GM23338 (cell line): ENCODE measurements at regions not wholly inside any gene's neighbourhood (a gene's known extent, or its start where the extent isn't known, plus 50 kb on each side); places are given as distances from the start of the nearest gene placed in this dataset.

Experiments
- ATAC-seq: fragments of 200-7000 bp; cut with Tn5 transposase; 3 replicates; pipeline ENCODE4 v1.9.1; 2020
- DNase-seq: peaks from one replicate; pipeline ENCODE4 v3.0.0-alpha.2; 2015; ENCODE audit warnings: low spot score
- H2AFZ ChIP-seq: fragments of 200-600 bp; sonication (generic); 2 replicates; pipeline ENCODE4 v1.8.0; 2016; ENCODE audit warnings: antibody characterized with exemption, mild to moderate bottlenecking, moderate library complexity
- H3F3A ChIP-seq: fragments of 200-600 bp; sonication (generic); replicated peaks from 2 replicates; pipeline ENCODE4 v1.8.0; 2017; ENCODE audit warnings: antibody characterized with exemption, mixed run types, low read depth
- H3K27ac ChIP-seq: fragments of 200-600 bp; sonication (generic); 2 replicates; pipeline ENCODE4 v1.6.1; 2016; ENCODE audit warnings: low read depth
- H3K27me3 ChIP-seq: fragments of 200-600 bp; sonication (generic); 2 replicates; pipeline ENCODE4 v1.8.0; 2016; ENCODE audit warnings: mild to moderate bottlenecking, mixed run types, moderate library complexity; ENCODE audit not compliant: insufficient read depth
- H3K36me3 ChIP-seq: fragments of 200-600 bp; sonication (generic); 2 replicates; pipeline ENCODE4 v1.8.0; 2016; ENCODE audit warnings: mild to moderate bottlenecking; ENCODE audit not compliant: insufficient read depth
- H3K4me1 ChIP-seq: fragments of 200-600 bp; sonication (generic); 2 replicates; pipeline ENCODE4 v1.8.0; 2016; ENCODE audit warnings: mild to moderate bottlenecking, moderate library complexity; ENCODE audit not compliant: insufficient read depth
- H3K4me2 ChIP-seq: fragments of 200-600 bp; sonication (generic); 2 replicates; pipeline ENCODE4 v1.7.1; 2017; ENCODE audit warnings: mixed run types
- H3K4me3 ChIP-seq: fragments of 200-600 bp; sonication (generic); 2 replicates; pipeline ENCODE4 v1.6.1; 2016; ENCODE audit warnings: mixed run types
- H3K79me2 ChIP-seq: fragments of 200-600 bp; sonication (generic); replicated peaks from 2 replicates; pipeline ENCODE4 v1.8.0; 2017; ENCODE audit warnings: mild to moderate bottlenecking; ENCODE audit not compliant: insufficient read depth
- H3K9me2 ChIP-seq: fragments of 200-600 bp; sonication (generic); 2 replicates; pipeline ENCODE4 v1.8.0; 2017; ENCODE audit not compliant: insufficient read depth
- H4K20me1 ChIP-seq: fragments of 200-600 bp; sonication (generic); replicated peaks from 2 replicates; pipeline ENCODE4 v1.8.0; 2017; ENCODE audit warnings: mild to moderate bottlenecking; ENCODE audit not compliant: insufficient read depth
- H3K27ac Mint-ChIP-seq: 2 replicates; pipeline ENCODE4 v1.8.0; 2020; ENCODE audit warnings: inconsistent platforms, mild to moderate bottlenecking, moderate library complexity, mixed read lengths
- H3K27me3 Mint-ChIP-seq: 3 replicates; pipeline ENCODE4 v1.8.0; 2022; ENCODE audit warnings: low read depth, mild to moderate bottlenecking, moderate library complexity, mixed read lengths, inconsistent platforms; ENCODE audit not compliant: insufficient read depth, poor library complexity
- H3K36me3 Mint-ChIP-seq: 3 replicates; pipeline ENCODE4 v1.8.0; 2021; ENCODE audit warnings: low read depth, mild to moderate bottlenecking, inconsistent platforms, moderate library complexity, mixed read lengths
- H3K4me1 Mint-ChIP-seq: 3 replicates; pipeline ENCODE4 v1.8.0; 2020; ENCODE audit warnings: mild to moderate bottlenecking, inconsistent platforms, mixed read lengths
- H3K4me3 Mint-ChIP-seq: 3 replicates; pipeline ENCODE4 v1.8.0; 2021; ENCODE audit warnings: moderate library complexity, mild to moderate bottlenecking, inconsistent platforms, mixed read lengths
- H3K9me3 Mint-ChIP-seq: 3 replicates; pipeline ENCODE4 v1.8.0; 2020; ENCODE audit warnings: moderate library complexity, mild to moderate bottlenecking, inconsistent platforms, mixed read lengths
- EZH2 ChIP-seq: fragments of 200-600 bp; sonication (generic); IDR thresholded peaks from one replicate; pipeline ENCODE4 v1.8.0; 2017; ENCODE audit warnings: antibody characterized with exemption, mild to moderate bottlenecking, low read depth; ENCODE audit not compliant: unreplicated experiment
- EZH2phosphoT487 ChIP-seq: fragments of 200-600 bp; sonication (generic); IDR thresholded peaks from one replicate; pipeline ENCODE4 v1.8.1; 2018; ENCODE audit warnings: antibody characterized with exemption; ENCODE audit not compliant: unreplicated experiment
- JUNB ChIP-seq: IDR thresholded peaks from one replicate; pipeline ENCODE4 v1.6.1; 2016; ENCODE audit warnings: antibody characterized with exemption; ENCODE audit not compliant: unreplicated experiment
- POLR2AphosphoS5 ChIP-seq: IDR thresholded peaks from 2 replicates; pipeline ENCODE4 v1.6.1; 2016; ENCODE audit warnings: antibody characterized with exemption, low read depth
- ZNF114 ChIP-seq: fragments of 250-450 bp; sonication (Bioruptor Pico); IDR thresholded peaks from 2 replicates; pipeline ENCODE4 v1.5.0; 2020; ENCODE audit warnings: mild to moderate bottlenecking, moderate library complexity
- ZNF331 ChIP-seq: fragments of 250-450 bp; sonication (Bioruptor Pico); IDR thresholded peaks from 2 replicates; pipeline ENCODE4 v1.5.0; 2020; ENCODE audit warnings: low read depth, mild to moderate bottlenecking, moderate library complexity
- TF ChIP-seq, protein P1 (sequence below): fragments of 250-450 bp; sonication (Bioruptor Pico); IDR thresholded peaks from 2 replicates; pipeline ENCODE4 v1.5.0; 2020; ENCODE audit warnings: mild to moderate bottlenecking, moderate library complexity
- TF ChIP-seq, protein P2 (sequence below): IDR thresholded peaks from 2 replicates; pipeline ENCODE4 v1.6.1; 2016; ENCODE audit warnings: antibody characterized with exemption
- TF ChIP-seq, protein P3 (sequence below), 2 experiments: fragments of 200-600 bp in 1 of 2; sonication (generic) in 1 of 2; conservative IDR thresholded peaks; 2 replicates each; pipeline versions ENCODE4 v1.5.1 to v1.6.1; 2016 to 2017; ENCODE audit warnings: antibody characterized with exemption in 2 of 2, low read depth in 2 of 2, mild to moderate bottlenecking in 2 of 2, moderate library complexity in 1 of 2
- TF ChIP-seq, protein P4 (sequence below): IDR thresholded peaks from one replicate; pipeline ENCODE4 v1.6.1; 2018; ENCODE audit warnings: antibody characterized with exemption; ENCODE audit not compliant: unreplicated experiment

DNA sequence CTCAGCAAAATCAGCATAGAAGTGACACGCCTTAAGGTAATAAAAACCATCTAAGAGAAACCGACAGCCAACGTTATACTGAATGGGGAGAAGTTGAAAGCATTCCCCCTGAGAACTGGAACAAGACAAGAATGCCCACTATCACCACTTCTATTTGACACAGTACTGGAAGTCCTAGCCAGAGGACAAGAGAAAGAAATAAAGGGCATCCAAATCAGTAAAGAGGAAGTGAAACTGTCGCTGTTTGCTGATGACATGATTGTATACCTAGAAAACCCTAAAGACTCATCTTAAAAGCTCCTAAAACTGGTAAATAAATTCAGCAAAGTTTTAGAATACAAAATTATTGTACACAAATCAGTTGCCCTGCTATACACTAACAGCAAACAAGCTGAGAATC, 393.3 kb downstream of the KIF4B start (continued):
- TF ChIP-seq, protein P1, sequence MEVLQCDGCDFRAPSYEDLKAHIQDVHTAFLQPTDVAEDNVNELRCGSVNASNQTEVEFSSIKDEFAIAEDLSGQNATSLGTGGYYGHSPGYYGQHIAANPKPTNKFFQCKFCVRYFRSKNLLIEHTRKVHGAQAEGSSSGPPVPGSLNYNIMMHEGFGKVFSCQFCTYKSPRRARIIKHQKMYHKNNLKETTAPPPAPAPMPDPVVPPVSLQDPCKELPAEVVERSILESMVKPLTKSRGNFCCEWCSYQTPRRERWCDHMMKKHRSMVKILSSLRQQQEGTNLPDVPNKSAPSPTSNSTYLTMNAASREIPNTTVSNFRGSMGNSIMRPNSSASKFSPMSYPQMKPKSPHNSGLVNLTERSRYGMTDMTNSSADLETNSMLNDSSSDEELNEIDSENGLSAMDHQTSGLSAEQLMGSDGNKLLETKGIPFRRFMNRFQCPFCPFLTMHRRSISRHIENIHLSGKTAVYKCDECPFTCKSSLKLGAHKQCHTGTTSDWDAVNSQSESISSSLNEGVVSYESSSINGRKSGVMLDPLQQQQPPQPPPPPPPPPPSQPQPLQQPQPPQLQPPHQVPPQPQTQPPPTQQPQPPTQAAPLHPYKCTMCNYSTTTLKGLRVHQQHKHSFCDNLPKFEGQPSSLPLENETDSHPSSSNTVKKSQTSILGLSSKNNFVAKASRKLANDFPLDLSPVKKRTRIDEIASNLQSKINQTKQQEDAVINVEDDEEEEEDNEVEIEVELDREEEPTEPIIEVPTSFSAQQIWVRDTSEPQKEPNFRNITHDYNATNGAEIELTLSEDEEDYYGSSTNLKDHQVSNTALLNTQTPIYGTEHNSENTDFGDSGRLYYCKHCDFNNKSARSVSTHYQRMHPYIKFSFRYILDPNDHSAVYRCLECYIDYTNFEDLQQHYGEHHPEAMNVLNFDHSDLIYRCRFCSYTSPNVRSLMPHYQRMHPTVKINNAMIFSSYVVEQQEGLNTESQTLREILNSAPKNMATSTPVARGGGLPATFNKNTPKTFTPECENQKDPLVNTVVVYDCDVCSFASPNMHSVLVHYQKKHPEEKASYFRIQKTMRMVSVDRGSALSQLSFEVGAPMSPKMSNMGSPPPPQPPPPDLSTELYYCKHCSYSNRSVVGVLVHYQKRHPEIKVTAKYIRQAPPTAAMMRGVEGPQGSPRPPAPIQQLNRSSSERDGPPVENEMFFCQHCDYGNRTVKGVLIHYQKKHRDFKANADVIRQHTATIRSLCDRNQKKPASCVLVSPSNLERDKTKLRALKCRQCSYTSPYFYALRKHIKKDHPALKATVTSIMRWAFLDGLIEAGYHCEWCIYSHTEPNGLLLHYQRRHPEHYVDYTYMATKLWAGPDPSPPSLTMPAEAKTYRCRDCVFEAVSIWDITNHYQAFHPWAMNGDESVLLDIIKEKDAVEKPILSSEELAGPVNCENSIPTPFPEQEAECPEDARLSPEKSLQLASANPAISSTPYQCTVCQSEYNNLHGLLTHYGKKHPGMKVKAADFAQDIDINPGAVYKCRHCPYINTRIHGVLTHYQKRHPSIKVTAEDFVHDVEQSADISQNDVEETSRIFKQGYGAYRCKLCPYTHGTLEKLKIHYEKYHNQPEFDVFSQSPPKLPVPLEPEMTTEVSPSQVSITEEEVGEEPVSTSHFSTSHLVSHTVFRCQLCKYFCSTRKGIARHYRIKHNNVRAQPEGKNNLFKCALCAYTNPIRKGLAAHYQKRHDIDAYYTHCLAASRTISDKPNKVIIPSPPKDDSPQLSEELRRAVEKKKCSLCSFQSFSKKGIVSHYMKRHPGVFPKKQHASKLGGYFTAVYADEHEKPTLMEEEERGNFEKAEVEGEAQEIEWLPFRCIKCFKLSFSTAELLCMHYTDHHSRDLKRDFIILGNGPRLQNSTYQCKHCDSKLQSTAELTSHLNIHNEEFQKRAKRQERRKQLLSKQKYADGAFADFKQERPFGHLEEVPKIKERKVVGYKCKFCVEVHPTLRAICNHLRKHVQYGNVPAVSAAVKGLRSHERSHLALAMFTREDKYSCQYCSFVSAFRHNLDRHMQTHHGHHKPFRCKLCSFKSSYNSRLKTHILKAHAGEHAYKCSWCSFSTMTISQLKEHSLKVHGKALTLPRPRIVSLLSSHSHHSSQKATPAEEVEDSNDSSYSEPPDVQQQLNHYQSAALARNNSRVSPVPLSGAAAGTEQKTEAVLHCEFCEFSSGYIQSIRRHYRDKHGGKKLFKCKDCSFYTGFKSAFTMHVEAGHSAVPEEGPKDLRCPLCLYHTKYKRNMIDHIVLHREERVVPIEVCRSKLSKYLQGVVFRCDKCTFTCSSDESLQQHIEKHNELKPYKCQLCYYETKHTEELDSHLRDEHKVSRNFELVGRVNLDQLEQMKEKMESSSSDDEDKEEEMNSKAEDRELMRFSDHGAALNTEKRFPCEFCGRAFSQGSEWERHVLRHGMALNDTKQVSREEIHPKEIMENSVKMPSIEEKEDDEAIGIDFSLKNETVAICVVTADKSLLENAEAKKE: no peak
- TF ChIP-seq ZNF114 (CRISPR knock-in tag): no peak
- TF ChIP-seq POLR2AphosphoS5: no peak
- TF ChIP-seq EZH2phosphoT487: no peak
- no peak for TF ChIP-seq ZNF331
- TF ChIP-seq, protein P2, sequence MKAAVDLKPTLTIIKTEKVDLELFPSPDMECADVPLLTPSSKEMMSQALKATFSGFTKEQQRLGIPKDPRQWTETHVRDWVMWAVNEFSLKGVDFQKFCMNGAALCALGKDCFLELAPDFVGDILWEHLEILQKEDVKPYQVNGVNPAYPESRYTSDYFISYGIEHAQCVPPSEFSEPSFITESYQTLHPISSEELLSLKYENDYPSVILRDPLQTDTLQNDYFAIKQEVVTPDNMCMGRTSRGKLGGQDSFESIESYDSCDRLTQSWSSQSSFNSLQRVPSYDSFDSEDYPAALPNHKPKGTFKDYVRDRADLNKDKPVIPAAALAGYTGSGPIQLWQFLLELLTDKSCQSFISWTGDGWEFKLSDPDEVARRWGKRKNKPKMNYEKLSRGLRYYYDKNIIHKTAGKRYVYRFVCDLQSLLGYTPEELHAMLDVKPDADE: no peak

DNA sequence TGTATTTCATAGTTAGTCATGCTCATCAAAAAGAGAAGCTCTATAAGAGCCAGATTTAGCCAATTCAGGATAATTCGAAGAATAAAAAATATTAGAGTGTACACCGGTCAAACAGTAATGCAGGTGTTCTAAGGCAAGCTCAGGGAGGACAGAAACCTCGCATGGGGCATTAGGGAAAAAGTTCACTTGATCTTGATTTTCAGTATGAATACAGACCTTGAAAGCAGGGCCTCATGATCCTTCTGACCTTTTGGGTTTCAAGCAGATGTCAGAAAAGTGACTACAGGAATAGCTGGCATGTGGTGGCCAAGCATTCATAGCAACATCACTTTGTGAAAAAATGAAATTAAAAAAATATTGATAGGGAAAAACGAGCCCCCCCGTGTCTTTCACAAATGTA, 394.9 kb downstream of the KIF4B start:
- H3K4me3 Mint-ChIP-seq: no peak overlapping the region
- no peaks in the 10 kb centered on the region for H3K36me3 ChIP-seq
- H3K9me2 ChIP-seq: 0 out of 2 replicates have a peak, but pooled peaks cover 1% of the 10 kb centered on the region
- H3K27ac Mint-ChIP-seq: no peak overlapping the region
- no peak for DNase-seq
- no peaks in the 10 kb centered on the region for H3K4me1 ChIP-seq
- H3K36me3 Mint-ChIP-seq: no peaks in the 10 kb centered on the region
- no peak overlapping the region for H2AFZ ChIP-seq
- H3K4me2 ChIP-seq: no peak overlapping the region
- H4K20me1 ChIP-seq: no peaks in the 10 kb centered on the region
- ATAC-seq: no peak
- no peaks in the 10 kb centered on the region for H3F3A ChIP-seq
- no peaks in the 10 kb centered on the region for H3K27me3 ChIP-seq
- H3K27me3 Mint-ChIP-seq: no peaks in the 10 kb centered on the region
- H3K4me1 Mint-ChIP-seq: no peaks in the 10 kb centered on the region
- no peak overlapping the region for H3K4me3 ChIP-seq
- H3K9me3 Mint-ChIP-seq: no peaks in the 10 kb centered on the region; the same call in 2 of the 3 replicates
- H3K79me2 ChIP-seq: no peaks in the 10 kb centered on the region
- H3K27ac ChIP-seq: no peak overlapping the region
- TF ChIP-seq, protein P3, sequence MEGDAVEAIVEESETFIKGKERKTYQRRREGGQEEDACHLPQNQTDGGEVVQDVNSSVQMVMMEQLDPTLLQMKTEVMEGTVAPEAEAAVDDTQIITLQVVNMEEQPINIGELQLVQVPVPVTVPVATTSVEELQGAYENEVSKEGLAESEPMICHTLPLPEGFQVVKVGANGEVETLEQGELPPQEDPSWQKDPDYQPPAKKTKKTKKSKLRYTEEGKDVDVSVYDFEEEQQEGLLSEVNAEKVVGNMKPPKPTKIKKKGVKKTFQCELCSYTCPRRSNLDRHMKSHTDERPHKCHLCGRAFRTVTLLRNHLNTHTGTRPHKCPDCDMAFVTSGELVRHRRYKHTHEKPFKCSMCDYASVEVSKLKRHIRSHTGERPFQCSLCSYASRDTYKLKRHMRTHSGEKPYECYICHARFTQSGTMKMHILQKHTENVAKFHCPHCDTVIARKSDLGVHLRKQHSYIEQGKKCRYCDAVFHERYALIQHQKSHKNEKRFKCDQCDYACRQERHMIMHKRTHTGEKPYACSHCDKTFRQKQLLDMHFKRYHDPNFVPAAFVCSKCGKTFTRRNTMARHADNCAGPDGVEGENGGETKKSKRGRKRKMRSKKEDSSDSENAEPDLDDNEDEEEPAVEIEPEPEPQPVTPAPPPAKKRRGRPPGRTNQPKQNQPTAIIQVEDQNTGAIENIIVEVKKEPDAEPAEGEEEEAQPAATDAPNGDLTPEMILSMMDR (conservative IDR thresholded peaks at IDR 0.05; ENCODE audit: low read depth in 2 of 2): no peak
- TF ChIP-seq EZH2: no peak
- TF ChIP-seq, protein P4, sequence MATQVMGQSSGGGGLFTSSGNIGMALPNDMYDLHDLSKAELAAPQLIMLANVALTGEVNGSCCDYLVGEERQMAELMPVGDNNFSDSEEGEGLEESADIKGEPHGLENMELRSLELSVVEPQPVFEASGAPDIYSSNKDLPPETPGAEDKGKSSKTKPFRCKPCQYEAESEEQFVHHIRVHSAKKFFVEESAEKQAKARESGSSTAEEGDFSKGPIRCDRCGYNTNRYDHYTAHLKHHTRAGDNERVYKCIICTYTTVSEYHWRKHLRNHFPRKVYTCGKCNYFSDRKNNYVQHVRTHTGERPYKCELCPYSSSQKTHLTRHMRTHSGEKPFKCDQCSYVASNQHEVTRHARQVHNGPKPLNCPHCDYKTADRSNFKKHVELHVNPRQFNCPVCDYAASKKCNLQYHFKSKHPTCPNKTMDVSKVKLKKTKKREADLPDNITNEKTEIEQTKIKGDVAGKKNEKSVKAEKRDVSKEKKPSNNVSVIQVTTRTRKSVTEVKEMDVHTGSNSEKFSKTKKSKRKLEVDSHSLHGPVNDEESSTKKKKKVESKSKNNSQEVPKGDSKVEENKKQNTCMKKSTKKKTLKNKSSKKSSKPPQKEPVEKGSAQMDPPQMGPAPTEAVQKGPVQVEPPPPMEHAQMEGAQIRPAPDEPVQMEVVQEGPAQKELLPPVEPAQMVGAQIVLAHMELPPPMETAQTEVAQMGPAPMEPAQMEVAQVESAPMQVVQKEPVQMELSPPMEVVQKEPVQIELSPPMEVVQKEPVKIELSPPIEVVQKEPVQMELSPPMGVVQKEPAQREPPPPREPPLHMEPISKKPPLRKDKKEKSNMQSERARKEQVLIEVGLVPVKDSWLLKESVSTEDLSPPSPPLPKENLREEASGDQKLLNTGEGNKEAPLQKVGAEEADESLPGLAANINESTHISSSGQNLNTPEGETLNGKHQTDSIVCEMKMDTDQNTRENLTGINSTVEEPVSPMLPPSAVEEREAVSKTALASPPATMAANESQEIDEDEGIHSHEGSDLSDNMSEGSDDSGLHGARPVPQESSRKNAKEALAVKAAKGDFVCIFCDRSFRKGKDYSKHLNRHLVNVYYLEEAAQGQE: no peak
- no peak for TF ChIP-seq JUNB
- TF ChIP-seq EZH2phosphoT487: no peak
